Thoracic aorta (tissue), 2 donors: ENCODE measurements at regions not wholly inside any gene's neighbourhood (a gene's known extent, or its start where the extent isn't known, plus 50 kb on each side); places are given as distances from the start of the nearest gene placed in this dataset.
"Not testable (repeated sequence)": the region's sequence is repeated elsewhere in the genome, so short reads cannot be mapped to it uniquely, and the experiment has no call there.

Experiments used
- ATAC-seq: fragments of 150-250 bp; one replicate; pipeline ENCODE4 v1.8.0; 2017; ENCODE audit warnings: low read depth; ENCODE audit not compliant: insufficient number of reproducible peaks, low FRiP score
- DNase-seq: peaks from one replicate; pipeline ENCODE4 v3.0.0-alpha.2; 2020; ENCODE audit warnings: low spot score
- H3K27ac ChIP-seq, 2 donors: fragments of 200-600 bp; sonication (generic); 1 replicate in 1 of 2; 2 replicates in 1 of 2; pipeline ENCODE4 v1.5.1; 2016; ENCODE audit warnings: mild to moderate bottlenecking in 2 of 2, moderate library complexity in 2 of 2
- H3K27me3 ChIP-seq: fragments of 200-600 bp; sonication (generic); replicated peaks from 2 replicates; pipeline ENCODE4 v1.6.0; 2016; ENCODE audit warnings: mild to moderate bottlenecking; ENCODE audit not compliant: insufficient read depth
- H3K36me3 ChIP-seq: fragments of 200-600 bp; sonication (generic); one replicate; pipeline ENCODE4 v1.5.1; 2016
- H3K4me1 ChIP-seq, 2 donors: fragments of 200-600 bp; sonication (generic); 1 replicate in 1 of 2; 2 replicates in 1 of 2; pipeline versions ENCODE4 v1.5.1 to v1.6.0; 2016; ENCODE audit warnings: low read depth in 2 of 2, mild to moderate bottlenecking in 1 of 2; ENCODE audit not compliant: control insufficient read depth in 1 of 2
- H3K4me3 ChIP-seq: fragments of 200-600 bp; sonication (generic); 2 replicates; pipeline ENCODE4 v1.5.1; 2016; ENCODE audit warnings: mild to moderate bottlenecking
- H3K9me3 ChIP-seq: fragments of 200-600 bp; sonication (generic); 2 replicates; pipeline ENCODE4 v1.5.1; 2016
- TF ChIP-seq, protein P1 (sequence below): fragments of 200-600 bp; sonication (generic); IDR thresholded peaks from one replicate; pipeline ENCODE4 v1.5.1; 2019; ENCODE audit warnings: antibody characterized with exemption

DNA sequence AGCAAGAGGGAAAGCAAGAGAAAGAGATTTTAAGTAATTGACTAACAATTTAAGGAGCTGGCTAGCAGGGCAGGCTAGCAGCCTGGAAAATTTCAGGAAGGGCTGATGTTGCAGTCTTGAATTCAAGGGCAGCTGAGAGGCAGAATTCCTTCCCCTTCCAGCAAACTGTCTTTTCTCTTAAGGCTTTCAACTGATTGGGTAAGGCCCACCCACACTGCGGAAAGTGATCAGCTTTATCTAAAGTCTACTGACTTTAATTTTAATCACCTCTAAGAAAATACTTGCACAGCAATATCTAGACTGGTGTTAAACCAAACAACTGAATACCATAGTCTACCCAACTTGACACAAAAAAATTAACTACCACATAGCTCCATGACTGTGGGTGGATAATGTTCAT lies 303.9 kb downstream of the FZD1 start:
- TF ChIP-seq, protein P1, sequence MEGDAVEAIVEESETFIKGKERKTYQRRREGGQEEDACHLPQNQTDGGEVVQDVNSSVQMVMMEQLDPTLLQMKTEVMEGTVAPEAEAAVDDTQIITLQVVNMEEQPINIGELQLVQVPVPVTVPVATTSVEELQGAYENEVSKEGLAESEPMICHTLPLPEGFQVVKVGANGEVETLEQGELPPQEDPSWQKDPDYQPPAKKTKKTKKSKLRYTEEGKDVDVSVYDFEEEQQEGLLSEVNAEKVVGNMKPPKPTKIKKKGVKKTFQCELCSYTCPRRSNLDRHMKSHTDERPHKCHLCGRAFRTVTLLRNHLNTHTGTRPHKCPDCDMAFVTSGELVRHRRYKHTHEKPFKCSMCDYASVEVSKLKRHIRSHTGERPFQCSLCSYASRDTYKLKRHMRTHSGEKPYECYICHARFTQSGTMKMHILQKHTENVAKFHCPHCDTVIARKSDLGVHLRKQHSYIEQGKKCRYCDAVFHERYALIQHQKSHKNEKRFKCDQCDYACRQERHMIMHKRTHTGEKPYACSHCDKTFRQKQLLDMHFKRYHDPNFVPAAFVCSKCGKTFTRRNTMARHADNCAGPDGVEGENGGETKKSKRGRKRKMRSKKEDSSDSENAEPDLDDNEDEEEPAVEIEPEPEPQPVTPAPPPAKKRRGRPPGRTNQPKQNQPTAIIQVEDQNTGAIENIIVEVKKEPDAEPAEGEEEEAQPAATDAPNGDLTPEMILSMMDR, result no peak
- Histone ChIP-seq H3K36me3 (no peaks in the 10 kb centered on the region), H3K4me1 (peaks cover 23 to 54% of the 10 kb centered on the region in 2 donors), H3K27me3 (no peaks in the 10 kb centered on the region), H3K4me3 (no peak overlapping the region), H3K9me3 (no peaks in the 10 kb centered on the region), H3K27ac (no peak overlapping the region)
- DNase-seq (no peak), ATAC-seq (no peak)

DNA sequence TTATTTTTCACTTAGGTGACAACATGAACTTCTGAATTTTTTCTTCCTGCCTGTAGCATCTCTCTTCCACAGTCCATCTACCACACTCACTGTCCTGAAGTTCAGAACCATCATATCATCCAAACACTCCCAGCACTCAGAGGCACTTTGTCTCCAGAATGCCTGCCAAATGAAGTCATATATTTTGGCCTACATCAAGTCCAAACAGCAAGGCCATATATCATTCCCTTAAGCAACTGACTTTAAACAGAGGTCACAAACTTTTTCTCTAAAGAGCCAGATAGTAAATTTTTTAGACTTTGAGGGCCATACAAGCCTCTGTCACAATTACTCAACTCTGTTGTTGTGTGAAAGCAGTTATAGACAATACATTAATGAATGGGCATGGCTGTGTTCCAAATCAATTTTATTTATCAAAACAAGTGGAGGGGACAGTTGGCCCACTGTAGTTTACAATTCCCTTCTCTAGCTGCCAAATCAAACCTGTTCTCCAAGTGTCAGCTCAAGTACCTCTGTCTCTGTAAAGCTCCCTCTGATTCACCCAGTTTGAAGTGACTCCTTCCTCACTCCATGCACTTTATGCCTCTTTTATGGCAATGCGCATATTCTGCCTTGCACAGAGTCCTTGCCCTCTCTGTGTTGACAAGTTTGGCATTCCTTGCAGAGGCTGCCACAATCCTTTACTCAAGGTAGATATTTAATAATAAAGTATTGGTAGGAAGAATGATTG lies 305.7 kb downstream of the FZD1 start:
- H3K4me3 ChIP-seq, result no peak overlapping the region
- DNase-seq (no peak), ATAC-seq (no peak)
- peaks cover 23 to 54% of the 10 kb centered on the region in 2 donors for H3K4me1 ChIP-seq
- H3K27me3 ChIP-seq, result no peaks in the 10 kb centered on the region
- TF ChIP-seq, protein P1, result no peak
- H3K27ac ChIP-seq, result no peak overlapping the region
- H3K9me3 ChIP-seq, result no peaks in the 10 kb centered on the region
- no peaks in the 10 kb centered on the region for H3K36me3 ChIP-seq

DNA sequence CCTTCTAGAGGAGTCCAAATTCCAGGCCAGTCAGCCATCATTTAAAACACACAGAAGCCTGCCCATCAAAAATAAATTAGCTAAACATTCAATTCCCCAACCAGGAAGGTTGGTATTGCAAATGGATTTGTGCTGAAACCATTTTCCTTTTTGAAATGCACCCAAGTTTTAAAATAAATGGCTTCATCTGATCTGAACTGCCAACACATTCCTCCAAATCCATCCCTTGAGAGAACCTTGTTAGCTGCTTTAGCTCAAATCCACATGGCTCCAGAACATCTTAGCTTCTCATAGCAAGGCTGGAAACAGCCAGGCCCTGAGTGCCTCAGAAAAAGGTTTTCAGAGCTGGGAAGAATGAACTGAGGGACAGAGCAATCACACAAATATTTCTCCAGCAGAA lies 306.3 kb downstream of the FZD1 start:
- no peaks in the 10 kb centered on the region for H3K9me3 ChIP-seq
- TF ChIP-seq, protein P1, result no peak
- H3K36me3 ChIP-seq, result no peaks in the 10 kb centered on the region
- H3K27ac ChIP-seq, result peak overlapping the region in 1 of 2 donors; percentile 26
- no peak overlapping the region for H3K4me3 ChIP-seq
- no peak for DNase-seq
- H3K27me3 ChIP-seq, result no peaks in the 10 kb centered on the region
- peaks cover 21 to 50% of the 10 kb centered on the region in 2 donors for H3K4me1 ChIP-seq
- ATAC-seq, result no peak

DNA sequence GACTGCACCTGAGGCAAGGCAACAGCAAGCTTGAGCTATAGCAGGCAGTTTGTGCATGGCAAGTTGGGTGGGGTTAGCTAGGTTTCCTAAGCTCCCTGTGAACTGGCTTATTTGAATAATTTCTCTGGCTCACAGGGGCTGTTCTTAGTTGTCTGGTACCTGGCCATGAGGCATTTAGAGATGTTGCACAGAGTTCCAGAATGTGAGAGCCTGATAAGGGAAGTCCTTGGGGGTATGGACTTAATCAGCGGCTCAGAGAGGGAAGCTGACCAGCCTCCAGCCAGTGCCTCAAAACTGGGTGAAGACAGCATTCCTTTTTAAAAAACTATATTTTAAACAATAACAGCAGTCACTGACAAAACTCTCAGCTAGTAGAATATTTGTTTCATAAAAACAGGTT lies 307.4 kb downstream of the FZD1 start:
- no peak for DNase-seq
- ATAC-seq, result no peak

DNA sequence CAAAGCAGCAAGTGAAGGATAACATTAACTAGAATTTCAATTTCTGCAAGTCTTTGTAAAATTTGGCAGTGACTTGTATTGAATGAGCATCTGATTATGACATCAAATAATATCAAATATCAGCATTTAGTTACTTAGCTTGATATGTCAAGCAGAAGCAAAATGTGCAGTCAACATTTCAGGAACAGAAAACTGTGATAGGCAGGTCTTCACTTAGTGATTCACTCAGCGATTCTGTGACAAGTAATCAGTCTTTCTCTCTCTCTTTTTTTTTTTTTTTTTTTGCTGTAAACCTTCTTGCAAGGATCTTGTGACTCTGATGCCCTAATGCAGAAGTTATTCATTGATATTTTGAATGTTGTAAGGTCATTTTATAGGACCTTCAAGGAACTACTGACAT lies 307.1 kb downstream of the MTERF1 start:
- no peaks in the 10 kb centered on the region for H3K9me3 ChIP-seq
- no peaks in the 10 kb centered on the region for H3K36me3 ChIP-seq
- ATAC-seq (no peak), DNase-seq (no peak)
- TF ChIP-seq, protein P1, result no peak
- H3K4me3 ChIP-seq, result no peak overlapping the region
- no peaks in the 10 kb centered on the region for H3K27me3 ChIP-seq
- peaks cover 8 to 29% of the 10 kb centered on the region in 2 donors for H3K4me1 ChIP-seq
- no peak overlapping the region for H3K27ac ChIP-seq

More for the DNA sequence above, 307.4 kb downstream of the FZD1 start:
- Histone ChIP-seq H3K4me1 (peaks cover 12 to 39% of the 10 kb centered on the region in 2 donors), H3K27ac (no peak overlapping the region), H3K36me3 (no peaks in the 10 kb centered on the region), H3K9me3 (no peaks in the 10 kb centered on the region), H3K27me3 (no peaks in the 10 kb centered on the region), H3K4me3 (no peak overlapping the region)
- TF ChIP-seq, protein P1, result no peak

DNA sequence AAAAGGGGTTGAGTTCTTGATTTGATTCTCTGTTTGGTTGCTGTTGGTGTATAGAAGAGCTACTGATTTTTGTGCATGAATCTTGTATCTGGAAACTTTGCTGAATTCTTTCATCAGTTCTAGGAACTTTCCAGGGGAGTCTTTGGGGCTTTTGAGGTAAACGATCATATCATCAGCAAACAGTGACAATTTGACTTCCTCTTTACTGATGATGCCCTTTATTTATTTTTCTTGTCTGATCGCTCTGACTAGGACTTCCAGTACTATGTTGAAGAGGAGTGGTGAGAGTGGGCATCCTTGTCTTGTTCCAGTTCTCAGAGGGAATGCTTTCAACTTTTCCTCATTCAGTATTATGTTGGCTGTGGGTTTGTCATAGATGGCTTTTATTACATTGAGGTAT lies 304.0 kb downstream of the MTERF1 start:
- not testable (repeated sequence) for H3K27me3 ChIP-seq, H3K27ac ChIP-seq, H3K4me3 ChIP-seq, H3K9me3 ChIP-seq, DNase-seq, H3K4me1 ChIP-seq, H3K36me3 ChIP-seq, ATAC-seq
